Body of pancreas (tissue), 4 donors: ENCODE measurements at regions not wholly inside any gene's neighbourhood (a gene's known extent, or its start where the extent isn't known, plus 50 kb on each side); places are given as distances from the start of the nearest gene placed in this dataset.

Experiments used
- POLR2A ChIP-seq, 3 donors: fragments of 450-650 bp; IDR thresholded peaks; one replicate each; pipeline ENCODE4 v1.6.1; 2016; ENCODE audit warnings: antibody characterized with exemption in 3 of 3, mild to moderate bottlenecking in 2 of 3
- TF ChIP-seq, protein P1 (sequence below), 7 experiments: fragments of 450-650 bp in 4 of 7; fragments of 200-600 bp in 3 of 7; sonication (generic) in 3 of 7; IDR thresholded peaks; one replicate each; pipeline ENCODE4 v1.5.1; 2016 to 2019; ENCODE audit warnings: antibody characterized with exemption in 7 of 7

DNA sequence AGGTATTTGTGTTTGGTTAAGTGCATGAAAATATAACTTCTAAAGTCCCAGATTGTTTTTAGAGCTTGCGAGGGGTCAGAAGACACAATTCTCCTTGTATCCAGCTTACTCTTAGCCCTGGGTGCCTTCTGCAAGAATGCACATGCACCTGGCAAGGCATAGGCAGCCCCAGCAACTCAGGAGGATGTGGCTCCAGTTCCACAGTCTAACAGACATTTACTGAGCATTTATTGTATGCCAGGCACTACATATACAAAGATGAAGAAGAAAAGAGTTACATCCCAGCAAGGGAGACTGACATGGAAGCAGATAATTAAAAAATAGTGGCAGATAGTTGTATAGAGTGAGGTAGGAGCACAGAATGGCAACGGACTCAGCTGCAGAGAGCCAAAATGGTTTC is 101.1 kb upstream of the FRY start:
- TF ChIP-seq, protein P1, sequence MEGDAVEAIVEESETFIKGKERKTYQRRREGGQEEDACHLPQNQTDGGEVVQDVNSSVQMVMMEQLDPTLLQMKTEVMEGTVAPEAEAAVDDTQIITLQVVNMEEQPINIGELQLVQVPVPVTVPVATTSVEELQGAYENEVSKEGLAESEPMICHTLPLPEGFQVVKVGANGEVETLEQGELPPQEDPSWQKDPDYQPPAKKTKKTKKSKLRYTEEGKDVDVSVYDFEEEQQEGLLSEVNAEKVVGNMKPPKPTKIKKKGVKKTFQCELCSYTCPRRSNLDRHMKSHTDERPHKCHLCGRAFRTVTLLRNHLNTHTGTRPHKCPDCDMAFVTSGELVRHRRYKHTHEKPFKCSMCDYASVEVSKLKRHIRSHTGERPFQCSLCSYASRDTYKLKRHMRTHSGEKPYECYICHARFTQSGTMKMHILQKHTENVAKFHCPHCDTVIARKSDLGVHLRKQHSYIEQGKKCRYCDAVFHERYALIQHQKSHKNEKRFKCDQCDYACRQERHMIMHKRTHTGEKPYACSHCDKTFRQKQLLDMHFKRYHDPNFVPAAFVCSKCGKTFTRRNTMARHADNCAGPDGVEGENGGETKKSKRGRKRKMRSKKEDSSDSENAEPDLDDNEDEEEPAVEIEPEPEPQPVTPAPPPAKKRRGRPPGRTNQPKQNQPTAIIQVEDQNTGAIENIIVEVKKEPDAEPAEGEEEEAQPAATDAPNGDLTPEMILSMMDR (IDR thresholded peaks at IDR 0.05): no peak
- no peak for TF ChIP-seq POLR2A (IDR thresholded peaks at IDR 0.05)
